HepG2 (cell line): ENCODE measurements at regions not wholly inside any gene's neighbourhood (a gene's known extent, or its start where the extent isn't known, plus 50 kb on each side); places are given as distances from the start of the nearest gene placed in this dataset.

Experiments used
- CHD4 ChIP-seq: fragments of 200-600 bp; sonication (generic); IDR thresholded peaks from 2 replicates; pipeline ENCODE4 v1.7.0; 2017; ENCODE audit warnings: mild to moderate bottlenecking, low read length, borderline replicate concordance
- FIP1L1 ChIP-seq: fragments of 200-400 bp; formaldehyde crosslinking; IDR thresholded peaks from 2 replicates; pipeline ENCODE4 v1.6.1; 2018; ENCODE audit warnings: low read depth, mild to moderate bottlenecking, low read length, moderate library complexity, borderline replicate concordance; ENCODE audit not compliant: insufficient read depth
- FOXP1 ChIP-seq, 2 experiments: fragments of 450-650 bp in 1 of 2; IDR thresholded peaks; 2 replicates each; pipeline ENCODE4 v1.6.1; 2017 to 2018; ENCODE audit warnings: antibody characterized with exemption in 1 of 2
- HDAC6 ChIP-seq: fragments of 200-600 bp; sonication (generic); IDR thresholded peaks from 2 replicates; pipeline ENCODE4 v1.7.0; 2017; ENCODE audit warnings: mild to moderate bottlenecking, antibody characterized with exemption, low read length, low read depth
- NCOR1 ChIP-seq: fragments of 200-600 bp; sonication (generic); IDR thresholded peaks from 2 replicates; pipeline ENCODE4 v1.7.0; 2017; ENCODE audit warnings: antibody characterized with exemption, low read length, borderline replicate concordance
- NFKB2 ChIP-seq: sonication (generic); formaldehyde crosslinking; IDR thresholded peaks from 2 replicates; pipeline ENCODE4 v1.4.0; 2020; ENCODE audit warnings: missing genetic modification reagents, borderline replicate concordance
- NR2F6 ChIP-seq, 2 experiments: IDR thresholded peaks; 2 replicates each; pipeline ENCODE4 v1.6.1; 2016; ENCODE audit warnings: antibody characterized with exemption in 1 of 2, mild to moderate bottlenecking in 1 of 2
- PHB2 ChIP-seq: fragments of 450-650 bp; IDR thresholded peaks from 2 replicates; pipeline ENCODE4 v1.6.1; 2018; ENCODE audit not compliant: partially characterized antibody
- SRF ChIP-seq: IDR thresholded peaks from 2 replicates; pipeline ENCODE4 v1.6.1; 2011; ENCODE audit warnings: mild to moderate bottlenecking, low read depth, low read length, moderate library complexity
- ZBTB1 ChIP-seq: sonication (generic); formaldehyde crosslinking; IDR thresholded peaks from 2 replicates; pipeline ENCODE4 v1.4.0; 2020; ENCODE audit warnings: missing genetic modification reagents, borderline replicate concordance
- ZNF142 ChIP-seq: sonication (generic); formaldehyde crosslinking; IDR thresholded peaks from 2 replicates; pipeline ENCODE4 v1.4.0; 2020; ENCODE audit warnings: missing genetic modification reagents
- ZNF496 ChIP-seq: sonication (generic); formaldehyde crosslinking; IDR thresholded peaks from 2 replicates; pipeline ENCODE4 v1.8.1; 2023; ENCODE audit warnings: mild to moderate bottlenecking, moderate library complexity, missing genetic modification reagents; ENCODE audit not compliant: insufficient replicate concordance
- ZNF552 ChIP-seq: sonication (generic); formaldehyde crosslinking; IDR thresholded peaks from 2 replicates; pipeline ENCODE4 v1.9.0; 2022; ENCODE audit warnings: missing genetic modification reagents, mild to moderate bottlenecking, borderline replicate concordance
- TF ChIP-seq, protein P1 (sequence below): sonication (generic); formaldehyde crosslinking; IDR thresholded peaks from 2 replicates; pipeline ENCODE4 v1.4.0; 2020; ENCODE audit warnings: missing genetic modification reagents
- TF ChIP-seq, protein P2 (sequence below): sonication (generic); formaldehyde crosslinking; IDR thresholded peaks from 2 replicates; pipeline ENCODE4 v1.8.1; 2023; ENCODE audit warnings: mild to moderate bottlenecking, moderate library complexity, missing genetic modification reagents
- TF ChIP-seq, protein P3 (sequence below): sonication (generic); formaldehyde crosslinking; IDR thresholded peaks from 2 replicates; pipeline ENCODE4 v1.4.0; 2020; ENCODE audit warnings: missing genetic modification reagents, borderline replicate concordance

DNA sequence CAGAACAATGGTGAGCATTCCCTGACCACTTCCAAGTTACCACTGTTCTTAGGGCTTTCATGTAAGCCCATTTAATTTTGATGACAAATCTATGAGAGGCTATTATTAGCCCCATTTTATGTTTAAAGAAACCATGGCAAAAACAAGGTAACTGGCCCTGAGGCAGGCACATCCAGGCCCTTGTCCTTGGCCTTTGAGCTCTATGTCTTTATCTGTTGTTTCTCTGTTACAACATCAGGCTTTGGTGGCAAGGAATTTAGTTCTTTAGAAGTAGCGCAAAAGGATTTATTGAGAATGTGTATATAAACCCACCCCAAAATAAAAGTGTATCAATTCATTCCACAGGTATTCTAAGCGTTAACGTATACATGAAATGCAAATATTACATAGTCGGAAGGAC lies 257.1 kb downstream of the HNMT start (continued):
- no peak for TF ChIP-seq ZNF142 (CRISPR knock-in tag)
- TF ChIP-seq SRF: no peak
- TF ChIP-seq CHD4: no peak
- TF ChIP-seq NR2F6 (IDR thresholded peaks at IDR 0.05): peak; percentile 44
- TF ChIP-seq NR2F6 (CRISPR knock-in tag; IDR thresholded peaks at IDR 0.05): 0 out of 2 replicates have a peak, but pooled peaks have one; percentile 20
- no peak for TF ChIP-seq ZNF552 (CRISPR knock-in tag)
- TF ChIP-seq, protein P1, sequence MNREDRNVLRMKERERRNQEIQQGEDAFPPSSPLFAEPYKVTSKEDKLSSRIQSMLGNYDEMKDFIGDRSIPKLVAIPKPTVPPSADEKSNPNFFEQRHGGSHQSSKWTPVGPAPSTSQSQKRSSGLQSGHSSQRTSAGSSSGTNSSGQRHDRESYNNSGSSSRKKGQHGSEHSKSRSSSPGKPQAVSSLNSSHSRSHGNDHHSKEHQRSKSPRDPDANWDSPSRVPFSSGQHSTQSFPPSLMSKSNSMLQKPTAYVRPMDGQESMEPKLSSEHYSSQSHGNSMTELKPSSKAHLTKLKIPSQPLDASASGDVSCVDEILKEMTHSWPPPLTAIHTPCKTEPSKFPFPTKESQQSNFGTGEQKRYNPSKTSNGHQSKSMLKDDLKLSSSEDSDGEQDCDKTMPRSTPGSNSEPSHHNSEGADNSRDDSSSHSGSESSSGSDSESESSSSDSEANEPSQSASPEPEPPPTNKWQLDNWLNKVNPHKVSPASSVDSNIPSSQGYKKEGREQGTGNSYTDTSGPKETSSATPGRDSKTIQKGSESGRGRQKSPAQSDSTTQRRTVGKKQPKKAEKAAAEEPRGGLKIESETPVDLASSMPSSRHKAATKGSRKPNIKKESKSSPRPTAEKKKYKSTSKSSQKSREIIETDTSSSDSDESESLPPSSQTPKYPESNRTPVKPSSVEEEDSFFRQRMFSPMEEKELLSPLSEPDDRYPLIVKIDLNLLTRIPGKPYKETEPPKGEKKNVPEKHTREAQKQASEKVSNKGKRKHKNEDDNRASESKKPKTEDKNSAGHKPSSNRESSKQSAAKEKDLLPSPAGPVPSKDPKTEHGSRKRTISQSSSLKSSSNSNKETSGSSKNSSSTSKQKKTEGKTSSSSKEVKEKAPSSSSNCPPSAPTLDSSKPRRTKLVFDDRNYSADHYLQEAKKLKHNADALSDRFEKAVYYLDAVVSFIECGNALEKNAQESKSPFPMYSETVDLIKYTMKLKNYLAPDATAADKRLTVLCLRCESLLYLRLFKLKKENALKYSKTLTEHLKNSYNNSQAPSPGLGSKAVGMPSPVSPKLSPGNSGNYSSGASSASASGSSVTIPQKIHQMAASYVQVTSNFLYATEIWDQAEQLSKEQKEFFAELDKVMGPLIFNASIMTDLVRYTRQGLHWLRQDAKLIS (CRISPR knock-in tag): no peak
- TF ChIP-seq, protein P2, sequence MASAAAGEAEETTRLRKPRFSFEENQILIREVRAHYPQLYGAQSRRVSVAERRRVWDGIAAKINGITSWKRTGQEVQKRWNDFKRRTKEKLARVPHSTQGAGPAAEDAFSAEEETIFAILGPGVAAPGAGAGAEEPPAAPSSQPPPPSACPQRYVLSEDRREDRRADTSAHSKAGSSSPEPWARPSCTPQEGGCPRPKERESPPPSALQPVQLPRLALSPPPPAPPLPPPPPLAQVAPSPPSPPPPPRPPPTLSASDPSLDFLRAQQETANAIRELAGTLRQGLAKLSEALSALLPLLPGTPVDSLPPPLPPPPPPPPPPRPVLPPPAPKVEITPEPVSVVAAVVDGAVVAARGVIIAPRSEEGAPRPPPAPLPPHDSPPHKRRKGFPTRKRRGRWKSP: no peak
- TF ChIP-seq, protein P3, sequence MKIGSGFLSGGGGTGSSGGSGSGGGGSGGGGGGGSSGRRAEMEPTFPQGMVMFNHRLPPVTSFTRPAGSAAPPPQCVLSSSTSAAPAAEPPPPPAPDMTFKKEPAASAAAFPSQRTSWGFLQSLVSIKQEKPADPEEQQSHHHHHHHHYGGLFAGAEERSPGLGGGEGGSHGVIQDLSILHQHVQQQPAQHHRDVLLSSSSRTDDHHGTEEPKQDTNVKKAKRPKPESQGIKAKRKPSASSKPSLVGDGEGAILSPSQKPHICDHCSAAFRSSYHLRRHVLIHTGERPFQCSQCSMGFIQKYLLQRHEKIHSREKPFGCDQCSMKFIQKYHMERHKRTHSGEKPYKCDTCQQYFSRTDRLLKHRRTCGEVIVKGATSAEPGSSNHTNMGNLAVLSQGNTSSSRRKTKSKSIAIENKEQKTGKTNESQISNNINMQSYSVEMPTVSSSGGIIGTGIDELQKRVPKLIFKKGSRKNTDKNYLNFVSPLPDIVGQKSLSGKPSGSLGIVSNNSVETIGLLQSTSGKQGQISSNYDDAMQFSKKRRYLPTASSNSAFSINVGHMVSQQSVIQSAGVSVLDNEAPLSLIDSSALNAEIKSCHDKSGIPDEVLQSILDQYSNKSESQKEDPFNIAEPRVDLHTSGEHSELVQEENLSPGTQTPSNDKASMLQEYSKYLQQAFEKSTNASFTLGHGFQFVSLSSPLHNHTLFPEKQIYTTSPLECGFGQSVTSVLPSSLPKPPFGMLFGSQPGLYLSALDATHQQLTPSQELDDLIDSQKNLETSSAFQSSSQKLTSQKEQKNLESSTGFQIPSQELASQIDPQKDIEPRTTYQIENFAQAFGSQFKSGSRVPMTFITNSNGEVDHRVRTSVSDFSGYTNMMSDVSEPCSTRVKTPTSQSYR (CRISPR knock-in tag): no peak
- TF ChIP-seq ZNF496: no peak
- TF ChIP-seq FOXP1 (IDR thresholded peaks at IDR 0.05): no peak
- no peak for TF ChIP-seq FOXP1 (CRISPR knock-in tag; IDR thresholded peaks at IDR 0.05)
- 0 out of 2 replicates have a peak, but pooled peaks have one; percentile 21 for TF ChIP-seq NCOR1
- no peak for TF ChIP-seq FIP1L1
- TF ChIP-seq NFKB2: no peak
- no peak for TF ChIP-seq ZBTB1 (CRISPR knock-in tag)
- TF ChIP-seq HDAC6: no peak
- no peak for TF ChIP-seq PHB2
